B cell (primary cell): ENCODE measurements at regions not wholly inside any gene's neighbourhood (a gene's known extent, or its start where the extent isn't known, plus 50 kb on each side); places are given as distances from the start of the nearest gene placed in this dataset.

ENCODE experiments used
- ATAC-seq: fragments of 200-7000 bp; cut with Tn5 transposase; one replicate; pipeline ENCODE4 v1.10.0; 2021; ENCODE audit warnings: low read depth, mild to moderate bottlenecking, moderate number of reproducible peaks, moderate library complexity
- CTCF ChIA-PET: fragments of 350-600 bp; sonication (Branson Sonifier 250); formaldehyde crosslinking; loops from one replicate; lab custom pipeline; 2021; ENCODE audit warnings: antibody characterized with exemption, inconsistent platforms; lab: Charles Lee
- POLR2A ChIA-PET: fragments of 350-600 bp; sonication (Branson Sonifier 250); formaldehyde crosslinking; loops from one replicate; lab custom pipeline; 2021; ENCODE audit warnings: antibody characterized with exemption; lab: Charles Lee
- DNase-seq: peaks from one replicate; pipeline ENCODE4 v3.0.0; 2013
- H2AFZ ChIP-seq: 2 replicates; pipeline ENCODE4 v1.6.1; 2012; ENCODE audit warnings: mild to moderate bottlenecking, low read depth, low read length; ENCODE audit not compliant: insufficient read depth, poor library complexity, severe bottlenecking
- H3K27ac ChIP-seq, 2 donors: 1 replicate in 1 of 2; 2 replicates in 1 of 2; pipeline ENCODE4 v1.5.1; 2012 to 2013; ENCODE audit warnings: low read length in 2 of 2, mild to moderate bottlenecking in 2 of 2, moderate library complexity in 1 of 2
- H3K27me3 ChIP-seq, 4 experiments: fragments of 200-600 bp in 1 of 4; sonication (generic) in 1 of 4; replicated peaks in 1 of 4; 1 replicate in 2 of 4; 2 replicates in 2 of 4; pipeline versions ENCODE4 v1.6.1 to v1.7.0; 2013 to 2016; ENCODE audit warnings: low read length in 3 of 4, mild to moderate bottlenecking in 2 of 4, mixed read lengths in 1 of 4, moderate library complexity in 1 of 4; ENCODE audit not compliant: insufficient read depth in 4 of 4, control insufficient read depth in 3 of 4; ENCODE audit errors: control extremely low read depth in 1 of 4
- H3K36me3 ChIP-seq, 2 experiments: replicated peaks in 1 of 2; 1 replicate in 1 of 2; 2 replicates in 1 of 2; pipeline versions ENCODE4 v1.6.1 to v1.7.1; 2013; ENCODE audit warnings: low read length in 1 of 2; ENCODE audit not compliant: insufficient read depth in 2 of 2, control insufficient read depth in 1 of 2; ENCODE audit errors: control extremely low read depth in 1 of 2, extremely low read depth in 1 of 2
- H3K4me1 ChIP-seq, 2 donors: fragments of 200-600 bp in 1 of 2; sonication (generic) in 1 of 2; 1 replicate in 1 of 2; 2 replicates in 1 of 2; pipeline versions ENCODE4 v1.5.1 to v1.6.1; 2013 to 2017; ENCODE audit warnings: low read length in 2 of 2; ENCODE audit not compliant: control insufficient read depth in 2 of 2, insufficient read depth in 2 of 2
- H3K4me2 ChIP-seq: replicated peaks from 2 replicates; pipeline ENCODE3; 2012; ENCODE audit warnings: mild to moderate bottlenecking, low read depth, low read length; ENCODE audit not compliant: poor library complexity, severe bottlenecking
- H3K4me3 ChIP-seq, 5 experiments: fragments of 200-600 bp in 1 of 5; sonication (generic) in 1 of 5; 1 replicate in 3 of 5; 2 replicates in 2 of 5; pipeline versions ENCODE4 v1.5.1 to v1.7.0; 2011 to 2016; ENCODE audit warnings: low read length in 4 of 5, mild to moderate bottlenecking in 4 of 5, low read depth in 2 of 5, control low read depth in 1 of 5, moderate library complexity in 1 of 5; ENCODE audit not compliant: insufficient read depth in 1 of 5; ENCODE audit errors: control extremely low read depth in 1 of 5, extremely low read depth in 1 of 5
- H3K79me2 ChIP-seq: fragments of 200-600 bp; sonication (generic); one replicate; pipeline ENCODE4 v1.6.0; 2016; ENCODE audit warnings: low read length; ENCODE audit not compliant: control insufficient read depth, insufficient read depth
- H3K9ac ChIP-seq: fragments of 200-600 bp; sonication (generic); 2 replicates; pipeline ENCODE4 v1.6.1; 2017; ENCODE audit warnings: mild to moderate bottlenecking, low read length, moderate library complexity
- H3K9me3 ChIP-seq, 3 donors: one replicate each; pipeline versions ENCODE4 v1.6.1 to v1.7.1; 2013; ENCODE audit warnings: low read length in 2 of 3; ENCODE audit not compliant: control insufficient read depth in 2 of 3, insufficient read depth in 1 of 3; ENCODE audit errors: control extremely low read depth in 1 of 3
- H4K20me1 ChIP-seq: 2 replicates; pipeline ENCODE4 v1.6.0; 2012; ENCODE audit warnings: mild to moderate bottlenecking, low read length; ENCODE audit not compliant: insufficient read depth, control insufficient read depth, poor library complexity, severe bottlenecking
- H3K27ac Mint-ChIP-seq: one replicate; pipeline ENCODE4 v1.8.0; 2021; ENCODE audit warnings: mixed read lengths
- H3K27me3 Mint-ChIP-seq: one replicate; pipeline ENCODE4 v1.8.0; 2021; ENCODE audit warnings: mixed read lengths
- H3K4me1 Mint-ChIP-seq: one replicate; pipeline ENCODE4 v1.8.0; 2021; ENCODE audit warnings: mixed read lengths
- H3K4me3 Mint-ChIP-seq: one replicate; pipeline ENCODE4 v1.8.0; 2021; ENCODE audit warnings: mixed read lengths
- H3K9me3 Mint-ChIP-seq: one replicate; pipeline ENCODE4 v1.8.0; 2022; ENCODE audit warnings: mixed read lengths; ENCODE audit not compliant: insufficient read depth
- CTCF ChIP-seq: fragments of 200-600 bp; IDR thresholded peaks from one replicate; pipeline ENCODE4 v1.8.0; 2022; ENCODE audit warnings: antibody characterized with exemption, mild to moderate bottlenecking
- EZH2 ChIP-seq: IDR thresholded peaks from 2 replicates; pipeline ENCODE4 v1.6.1; 2012; ENCODE audit warnings: borderline replicate concordance, low read depth, mild to moderate bottlenecking, moderate library complexity, low read length; ENCODE audit not compliant: insufficient read depth, poor library complexity, severe bottlenecking
- WGBS: methylation state at CpG from one replicate; pipeline ENCODE4 v1.1.5; 2013; ENCODE audit warnings: missing lambda C conversion rate; ENCODE audit not compliant: insufficient coverage; 5-methylcytosine and 5-hydroxymethylcytosine counted together
- intact Hi-C: fragments of 100-400 bp; cut with micrococcal nuclease; formaldehyde crosslinking; loops from one replicate; pipeline ENCODE4 v1.10.0; 2022

DNA sequence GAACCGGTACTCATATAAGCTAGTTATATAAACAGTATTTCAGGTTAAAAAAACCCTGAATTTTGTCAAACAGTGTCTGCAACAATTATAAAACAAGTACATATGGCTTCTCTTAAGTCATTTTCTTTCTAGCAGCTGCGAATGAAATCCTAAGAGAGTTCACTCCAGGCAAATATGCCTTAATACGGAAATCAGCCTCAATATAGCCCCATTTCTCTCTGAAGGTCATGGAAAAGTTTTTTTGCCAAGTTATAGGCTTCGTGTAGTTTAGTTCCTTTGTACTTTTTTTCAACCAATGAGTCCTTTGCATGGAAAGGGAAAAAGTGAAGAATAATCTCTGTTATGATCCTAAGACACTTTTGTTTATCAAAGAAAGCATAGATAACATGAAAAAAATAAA is 848.0 kb upstream of the ACO1 start:
- TF ChIP-seq CTCF (no peak), EZH2 (no peak)
- H3K27ac ChIP-seq: no peak overlapping the region
- no peak overlapping the region for H3K4me2 ChIP-seq
- H3K4me1 ChIP-seq: no peaks in the 10 kb centered on the region
- H4K20me1 ChIP-seq: no peaks in the 10 kb centered on the region
- no peak for ATAC-seq
- CTCF ChIA-PET: no interaction called here
- POLR2A ChIA-PET: no interaction called here
- intact Hi-C loops: no loop called here
- H3K27me3 ChIP-seq: no peaks in the 10 kb centered on the region
- H3K9ac ChIP-seq: no peak overlapping the region
- no peaks in the 10 kb centered on the region for H3K9me3 ChIP-seq
- WGBS: no CpG with 5 or more reads among the region's 4 CpGs
- no peaks in the 10 kb centered on the region for H3K27me3 Mint-ChIP-seq
- no peak overlapping the region for H3K4me3 ChIP-seq
- DNase-seq: no peak
- H3K4me1 Mint-ChIP-seq: no peaks in the 10 kb centered on the region
- H3K27ac Mint-ChIP-seq: no peak overlapping the region
- H3K9me3 Mint-ChIP-seq: no peaks in the 10 kb centered on the region
- no peaks in the 10 kb centered on the region for H3K79me2 ChIP-seq
- H3K4me3 Mint-ChIP-seq: no peak overlapping the region
- H2AFZ ChIP-seq: no peak overlapping the region
- no peaks in the 10 kb centered on the region for H3K36me3 ChIP-seq

DNA sequence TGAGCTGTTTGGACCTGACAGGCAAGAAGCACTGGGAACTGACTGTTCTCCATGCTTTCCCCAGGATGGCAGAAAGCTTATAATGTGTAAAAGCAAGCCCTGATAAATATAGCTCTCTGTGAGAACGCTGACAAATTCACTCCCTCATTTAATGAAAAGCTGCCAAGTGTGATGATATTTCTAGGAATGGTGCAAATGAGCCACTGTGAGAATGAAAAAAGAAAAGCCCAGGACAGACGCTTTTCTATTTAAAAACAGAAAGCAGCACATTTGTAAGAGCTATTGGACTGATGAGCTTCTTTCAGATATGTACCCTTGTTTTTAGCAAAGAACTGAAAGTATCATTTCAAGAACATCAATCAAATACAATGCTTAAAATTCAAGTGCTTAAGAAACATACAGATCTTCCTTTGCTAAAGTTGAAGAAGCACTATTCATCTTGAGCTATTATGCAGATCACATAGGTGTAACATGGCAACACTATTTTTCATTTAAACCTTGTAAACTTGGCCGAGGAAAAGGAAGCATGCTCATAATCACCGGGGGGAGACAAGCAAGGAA is 842.6 kb upstream of the ACO1 start:
- Histone ChIP-seq H3K36me3 (no peaks in the 10 kb centered on the region), H3K4me1 (no peaks in the 10 kb centered on the region), H2AFZ (no peak overlapping the region), H4K20me1 (no peaks in the 10 kb centered on the region), H3K79me2 (no peaks in the 10 kb centered on the region), H3K4me2 (no peak overlapping the region), H3K27ac (no peak overlapping the region), H3K9ac (no peak overlapping the region), H3K4me3 (no peak overlapping the region), H3K27me3 (no peaks in the 10 kb centered on the region), H3K9me3 (no peaks in the 10 kb centered on the region)
- no peak overlapping the region for H3K27ac Mint-ChIP-seq
- 100% methylated on average over 2 of the region's 4 CpGs for WGBS
- DNase-seq (no peak), ATAC-seq (no peak)
- POLR2A ChIA-PET: no interaction called here
- intact Hi-C loops: no loop called here
- CTCF ChIA-PET: interaction anchor here (0.5 kb wide), 1 partner anchor 711 kb away, joined by 3 read pairs; no protein-coding TSS in a partner anchor
- no peaks in the 10 kb centered on the region for H3K9me3 Mint-ChIP-seq
- H3K4me3 Mint-ChIP-seq: no peak overlapping the region
- peaks cover 3% of the 10 kb centered on the region for H3K4me1 Mint-ChIP-seq
- TF ChIP-seq CTCF (no peak), EZH2 (no peak)
- H3K27me3 Mint-ChIP-seq: no peaks in the 10 kb centered on the region
